T follicular helper cell (primary cell): ENCODE measurements at regions not wholly inside any gene's neighbourhood (a gene's known extent, or its start where the extent isn't known, plus 50 kb on each side); places are given as distances from the start of the nearest gene placed in this dataset.

Experiments used
- DNase-seq: peaks from one replicate; pipeline ENCODE4 v3.0.0-alpha.2; 2020; ENCODE audit warnings: low read depth

- no peak for DNase-seq
These were observed 374.0 kb downstream of the SV2B start for GRCh38 chr15:91473894-91474545.

GRCh38 chr15:91476861-91477260 is 376.6 kb upstream of the SLCO3A1 start:
- no peak for DNase-seq

GRCh38 chr15:91478717-91479191 is 374.8 kb upstream of the SLCO3A1 start:
- no peak for DNase-seq

GRCh38 chr15:91480426-91480825 is 373.1 kb upstream of the SLCO3A1 start:
- DNase-seq: no peak

GRCh38 chr15:91482799-91483198 is 370.7 kb upstream of the SLCO3A1 start:
- no peak for DNase-seq

GRCh38 chr15:91484141-91484540 is 369.4 kb upstream of the SLCO3A1 start:
- DNase-seq: no peak

GRCh38 chr15:91488452-91488851 is 365.1 kb upstream of the SLCO3A1 start:
- DNase-seq: no peak

- DNase-seq: no peak
These were observed 363.3 kb upstream of the SLCO3A1 start for GRCh38 chr15:91490211-91490610.

- DNase-seq: no peak
These were observed 362.2 kb upstream of the SLCO3A1 start for GRCh38 chr15:91491101-91491950.

- DNase-seq: no peak
These were observed 356.5 kb upstream of the SLCO3A1 start for GRCh38 chr15:91496754-91497691.

GRCh38 chr15:91498046-91498748 is 355.3 kb upstream of the SLCO3A1 start:
- DNase-seq: no peak

GRCh38 chr15:91498749-91499062 is 354.8 kb upstream of the SLCO3A1 start:
- DNase-seq: no peak

GRCh38 chr15:91499774-91500383 is 353.6 kb upstream of the SLCO3A1 start:
- no peak for DNase-seq

GRCh38 chr15:91508633-91509032 is 344.9 kb upstream of the SLCO3A1 start:
- DNase-seq: no peak

GRCh38 chr15:91514147-91514546 is 339.4 kb upstream of the SLCO3A1 start:
- DNase-seq: no peak

- no peak for DNase-seq
These were observed 338.2 kb upstream of the SLCO3A1 start for GRCh38 chr15:91515188-91515754.

- no peak for DNase-seq
These were observed 336.6 kb upstream of the SLCO3A1 start for GRCh38 chr15:91516866-91517265.

- DNase-seq: no peak
These were observed 335.9 kb upstream of the SLCO3A1 start for GRCh38 chr15:91517491-91518200.

- DNase-seq: no peak
These were observed 332.7 kb upstream of the SLCO3A1 start for GRCh38 chr15:91520850-91521249.

GRCh38 chr15:91521548-91521947 is 332.0 kb upstream of the SLCO3A1 start:
- DNase-seq: no peak
